Stimulated activated CD8-positive, alpha-beta memory T cell treated with anti-CD3 and anti-CD28 coated beads, Interleukin-2, amount 100 ng/mL, for 48 hours (primary cell): ENCODE measurements at regions not wholly inside any gene's neighbourhood (a gene's known extent, or its start where the extent isn't known, plus 50 kb on each side); places are given as distances from the start of the nearest gene placed in this dataset.
A peak's percentile ranks its signal among the peaks of the same experiment; 100 is the strongest.

Source experiments
- DNase-seq, 2 donors: peaks; one replicate each; pipeline ENCODE4 v3.0.0-alpha.2; 2020; ENCODE audit warnings: low read depth in 2 of 2

- DNase-seq, result no peak
Measured at GRCh38 chr14:98607341-98607910, 664.6 kb downstream of the BCL11B start.

- no peak for DNase-seq
Measured at GRCh38 chr14:98608071-98609060, 663.6 kb downstream of the BCL11B start.

GRCh38 chr14:98612434-98613200, 659.4 kb downstream of the BCL11B start:
- no peak for DNase-seq

- no peak for DNase-seq
Measured at GRCh38 chr14:98614741-98615140, 657.3 kb downstream of the BCL11B start.

- DNase-seq, result no peak
Measured at GRCh38 chr14:98622208-98623051, 649.6 kb downstream of the BCL11B start.

GRCh38 chr14:98623788-98624415, 648.1 kb downstream of the BCL11B start:
- DNase-seq, result no peak

- no peak for DNase-seq
Measured at GRCh38 chr14:98633380-98633779, 638.6 kb downstream of the BCL11B start.

- DNase-seq, result no peak
Measured at GRCh38 chr14:98634043-98634820, 637.8 kb downstream of the BCL11B start.

- no peak for DNase-seq
Measured at GRCh38 chr14:98638366-98638765, 633.6 kb downstream of the BCL11B start.

- no peak for DNase-seq
Measured at GRCh38 chr14:98647754-98648153, 624.2 kb downstream of the BCL11B start.

GRCh38 chr14:98651037-98651436, 621.0 kb downstream of the BCL11B start:
- no peak for DNase-seq

GRCh38 chr14:98665007-98665406, 607.0 kb downstream of the BCL11B start:
- DNase-seq, result no peak

- no peak for DNase-seq
Measured at GRCh38 chr14:98666545-98666944, 605.5 kb downstream of the BCL11B start.

GRCh38 chr14:98682033-98682432, 590.0 kb downstream of the BCL11B start:
- DNase-seq, result no peak

GRCh38 chr14:98682726-98683125, 589.3 kb downstream of the BCL11B start:
- no peak for DNase-seq

- no peak for DNase-seq
Measured at GRCh38 chr14:98684468-98684867, 587.5 kb downstream of the BCL11B start.

- no peak for DNase-seq
Measured at GRCh38 chr14:98685725-98686124, 586.3 kb downstream of the BCL11B start.

GRCh38 chr14:98688446-98688845, 583.6 kb downstream of the BCL11B start:
- no peak for DNase-seq

- DNase-seq, result no peak
Measured at GRCh38 chr14:98689951-98690350, 582.0 kb downstream of the BCL11B start.

GRCh38 chr14:98692832-98693231, 579.2 kb downstream of the BCL11B start:
- peak in 1 of 2 donors; percentile 20 for DNase-seq
